ENCODE measurements at regions not wholly inside any gene's neighbourhood (a gene's known extent, or its start where the extent isn't known, plus 50 kb on each side); places are given as distances from the start of the nearest gene placed in this dataset.

- DNase-seq: no peak
- intact Hi-C loops (cut with micrococcal nuclease): no loop called here
- Histone ChIP-seq H3K27me3 (ENCODE audit: low read depth) (no peaks in the 10 kb centered on the region), H3K4me1 (peaks cover 20% of the 10 kb centered on the region), H3K36me3 (no peaks in the 10 kb centered on the region), H3K27ac (replicated peaks) (no peak overlapping the region), H3K4me3 (no peak overlapping the region), H3K9me3 (replicated peaks) (no peaks in the 10 kb centered on the region)
- TF ChIP-seq CTCF (IDR thresholded peaks at IDR 0.05; ENCODE audit: borderline replicate concordance): no peak
These were observed 65.0 kb downstream of the TEX35 start for GRCh38 chr1:178577882-178578281.

GRCh38 chr1:178578541-178578940 lies 65.6 kb downstream of the TEX35 start:
- Histone ChIP-seq H3K36me3 (no peaks in the 10 kb centered on the region), H3K9me3 (replicated peaks) (no peaks in the 10 kb centered on the region), H3K4me3 (no peak overlapping the region), H3K27ac (replicated peaks) (no peak overlapping the region), H3K27me3 (ENCODE audit: low read depth) (no peaks in the 10 kb centered on the region), H3K4me1 (peaks cover 20% of the 10 kb centered on the region)
- intact Hi-C loops (cut with micrococcal nuclease): no loop called here
- DNase-seq: no peak
- no peak for TF ChIP-seq CTCF (IDR thresholded peaks at IDR 0.05; ENCODE audit: borderline replicate concordance)

GRCh38 chr1:178579095-178579494 lies 66.2 kb downstream of the TEX35 start:
- H3K36me3 ChIP-seq: no peaks in the 10 kb centered on the region
- intact Hi-C loops (cut with micrococcal nuclease): no loop called here

GRCh38 chr1:178579562-178579961 lies 66.7 kb downstream of the TEX35 start:
- intact Hi-C loops (cut with micrococcal nuclease): no loop called here
- Histone ChIP-seq H3K27ac (replicated peaks) (no peak overlapping the region), H3K27me3 (ENCODE audit: low read depth) (no peaks in the 10 kb centered on the region), H3K4me3 (no peak overlapping the region), H3K4me1 (peaks cover 20% of the 10 kb centered on the region), H3K36me3 (no peaks in the 10 kb centered on the region), H3K9me3 (replicated peaks) (no peaks in the 10 kb centered on the region)
- no peak for TF ChIP-seq CTCF (IDR thresholded peaks at IDR 0.05; ENCODE audit: borderline replicate concordance)
- DNase-seq: no peak

More at GRCh38 chr1:178579095-178579494, 66.2 kb downstream of the TEX35 start:
- Histone ChIP-seq H3K4me1 (peaks cover 20% of the 10 kb centered on the region), H3K4me3 (no peak overlapping the region), H3K27me3 (ENCODE audit: low read depth) (no peaks in the 10 kb centered on the region), H3K27ac (replicated peaks) (no peak overlapping the region), H3K9me3 (replicated peaks) (no peaks in the 10 kb centered on the region)
- DNase-seq: no peak
- no peak for TF ChIP-seq CTCF (IDR thresholded peaks at IDR 0.05; ENCODE audit: borderline replicate concordance)

- Histone ChIP-seq H3K36me3 (no peaks in the 10 kb centered on the region), H3K27me3 (ENCODE audit: low read depth) (no peaks in the 10 kb centered on the region), H3K9me3 (replicated peaks) (no peaks in the 10 kb centered on the region), H3K4me1 (peaks cover 20% of the 10 kb centered on the region), H3K27ac (replicated peaks) (no peak overlapping the region), H3K4me3 (no peak overlapping the region)
- TF ChIP-seq CTCF (IDR thresholded peaks at IDR 0.05; ENCODE audit: borderline replicate concordance): no peak
- intact Hi-C loops (cut with micrococcal nuclease): no loop called here
- DNase-seq: no peak
These were observed 67.2 kb downstream of the TEX35 start for GRCh38 chr1:178580096-178580495.

GRCh38 chr1:178580876-178581275 lies 68.0 kb downstream of the TEX35 start:
- intact Hi-C loops (cut with micrococcal nuclease): no loop called here
- no peak for DNase-seq

More at GRCh38 chr1:178580876-178581275, 68.0 kb downstream of the TEX35 start:
- H3K9me3 ChIP-seq (replicated peaks): no peaks in the 10 kb centered on the region
- H3K36me3 ChIP-seq: no peaks in the 10 kb centered on the region
- peaks cover 16% of the 10 kb centered on the region for H3K4me1 ChIP-seq
- H3K27me3 ChIP-seq (ENCODE audit: low read depth): no peaks in the 10 kb centered on the region
- no peak for TF ChIP-seq CTCF (IDR thresholded peaks at IDR 0.05; ENCODE audit: borderline replicate concordance)
- H3K4me3 ChIP-seq: no peak overlapping the region
- H3K27ac ChIP-seq (replicated peaks): no peak overlapping the region

All from left ventricle myocardium inferior (tissue), 1 donor.